DOHH2 (cell line): ENCODE measurements at regions not wholly inside any gene's neighbourhood (a gene's known extent, or its start where the extent isn't known, plus 50 kb on each side); places are given as distances from the start of the nearest gene placed in this dataset.

Experiments used
- H3F3A ChIP-seq: fragments of 200-600 bp; sonication (generic), shearing (Covaris generic); 2 replicates; pipeline ENCODE4 v1.6.0; 2016; ENCODE audit warnings: antibody characterized with exemption, mild to moderate bottlenecking; ENCODE audit not compliant: control insufficient read depth, insufficient read depth
- H3K27ac ChIP-seq: fragments of 200-600 bp; sonication (generic); 2 replicates; pipeline ENCODE4 v1.5.1; 2014; ENCODE audit warnings: low read depth, mild to moderate bottlenecking, low read length, moderate library complexity
- H3K27me3 ChIP-seq: fragments of 200-600 bp; sonication (generic); 2 replicates; pipeline ENCODE4 v1.6.1; 2014; ENCODE audit warnings: mild to moderate bottlenecking, low read length, mixed read lengths; ENCODE audit not compliant: control insufficient read depth
- H3K36me3 ChIP-seq: fragments of 200-600 bp; sonication (generic); 2 replicates; pipeline ENCODE4 v1.6.1; 2014; ENCODE audit warnings: mild to moderate bottlenecking, low read length, moderate library complexity, mixed read lengths; ENCODE audit not compliant: control insufficient read depth
- H3K4me1 ChIP-seq: fragments of 200-600 bp; sonication (generic); 2 replicates; pipeline ENCODE4 v1.6.1; 2014; ENCODE audit warnings: mild to moderate bottlenecking, low read length, mixed read lengths; ENCODE audit not compliant: control insufficient read depth
- H3K4me2 ChIP-seq: fragments of 200-600 bp; sonication (generic); 2 replicates; pipeline ENCODE4 v1.6.0; 2014; ENCODE audit warnings: mild to moderate bottlenecking, low read length, moderate library complexity
- H3K4me3 ChIP-seq: fragments of 200-600 bp; sonication (generic); 2 replicates; pipeline ENCODE4 v1.5.1; 2014; ENCODE audit warnings: mild to moderate bottlenecking, low read length, mixed read lengths
- H3K79me2 ChIP-seq: fragments of 200-600 bp; sonication (generic); 2 replicates; pipeline ENCODE4 v1.6.1; 2014; ENCODE audit warnings: mild to moderate bottlenecking, low read length, mixed read lengths; ENCODE audit not compliant: control insufficient read depth
- H3K9me2 ChIP-seq: fragments of 200-600 bp; sonication (generic); replicated peaks from 2 replicates; pipeline ENCODE4 v1.6.1; 2014; ENCODE audit warnings: mild to moderate bottlenecking, low read length, mixed read lengths; ENCODE audit not compliant: control insufficient read depth
- H3K9me3 ChIP-seq: fragments of 200-600 bp; sonication (generic); 2 replicates; pipeline ENCODE4 v1.6.1; 2014; ENCODE audit warnings: antibody characterized with exemption, low read length, mixed read lengths; ENCODE audit not compliant: control insufficient read depth, insufficient read depth
- H4K20me1 ChIP-seq: fragments of 200-600 bp; sonication (generic); 2 replicates; pipeline ENCODE4 v1.6.0; 2014; ENCODE audit warnings: low read depth, mild to moderate bottlenecking, antibody characterized with exemption, low read length, moderate library complexity; ENCODE audit not compliant: control insufficient read depth, insufficient read depth
- CTCF ChIP-seq: fragments of 200-600 bp; sonication (generic); IDR thresholded peaks from one replicate; pipeline ENCODE4 v1.5.1; 2014; ENCODE audit warnings: antibody characterized with exemption, mild to moderate bottlenecking, low read depth, low read length; ENCODE audit not compliant: poor library complexity, severe bottlenecking
- EZH2phosphoT487 ChIP-seq: fragments of 200-600 bp; sonication (generic); IDR thresholded peaks from 2 replicates; pipeline ENCODE4 v1.6.1; 2017; ENCODE audit warnings: borderline replicate concordance, mild to moderate bottlenecking, antibody characterized with exemption, low read length, moderate library complexity, mixed read lengths

GRCh38 chr15:62559381-62559733, 394.3 kb upstream of the C2CD4B start:
- H3K4me1 ChIP-seq = peaks cover 4% of the 10 kb centered on the region
- no peak overlapping the region for H3K27ac ChIP-seq
- H3K9me2 ChIP-seq = no peaks in the 10 kb centered on the region
- no peaks in the 10 kb centered on the region for H3K79me2 ChIP-seq
- H3K4me2 ChIP-seq = no peak overlapping the region
- no peaks in the 10 kb centered on the region for H3K9me3 ChIP-seq
- peaks cover 5% of the 10 kb centered on the region; the same call in 1 of the 2 replicates for H3K27me3 ChIP-seq
- no peaks in the 10 kb centered on the region for H3K36me3 ChIP-seq
- H3F3A ChIP-seq = no peaks in the 10 kb centered on the region
- H3K4me3 ChIP-seq = no peak overlapping the region
- H4K20me1 ChIP-seq = no peaks in the 10 kb centered on the region
- no peak for TF ChIP-seq CTCF
- no peak for TF ChIP-seq EZH2phosphoT487

GRCh38 chr15:62561059-62561519, 396.0 kb upstream of the C2CD4B start:
- H3K36me3 ChIP-seq = no peaks in the 10 kb centered on the region
- no peaks in the 10 kb centered on the region for H4K20me1 ChIP-seq
- H3K4me2 ChIP-seq = no peak overlapping the region
- no peaks in the 10 kb centered on the region for H3K9me2 ChIP-seq
- no peaks in the 10 kb centered on the region for H3K4me1 ChIP-seq
- no peaks in the 10 kb centered on the region for H3K79me2 ChIP-seq
- H3F3A ChIP-seq = no peaks in the 10 kb centered on the region
- no peak overlapping the region for H3K27ac ChIP-seq
- no peaks in the 10 kb centered on the region for H3K9me3 ChIP-seq
- H3K4me3 ChIP-seq = no peak overlapping the region
- TF ChIP-seq CTCF = no peak
- TF ChIP-seq EZH2phosphoT487 = no peak
- peaks cover 3% of the 10 kb centered on the region; the same call in 1 of the 2 replicates for H3K27me3 ChIP-seq

- Histone ChIP-seq H3K4me3 (no peak overlapping the region), H3K4me2 (no peak overlapping the region), H3K9me2 (no peaks in the 10 kb centered on the region), H3K36me3 (no peaks in the 10 kb centered on the region), H4K20me1 (no peaks in the 10 kb centered on the region), H3K9me3 (no peaks in the 10 kb centered on the region), H3K4me1 (no peaks in the 10 kb centered on the region), H3K27ac (no peak overlapping the region), H3K27me3 (peaks cover 3% of the 10 kb centered on the region; the same call in 1 of the 2 replicates), H3F3A (no peaks in the 10 kb centered on the region), H3K79me2 (no peaks in the 10 kb centered on the region)
- TF ChIP-seq EZH2phosphoT487 (no peak), CTCF (no peak)
These were observed 396.5 kb upstream of the C2CD4B start for GRCh38 chr15:62561571-62561970.
